OCI-LY7 (cell line): ENCODE measurements at regions not wholly inside any gene's neighbourhood (a gene's known extent, or its start where the extent isn't known, plus 50 kb on each side); places are given as distances from the start of the nearest gene placed in this dataset.

ENCODE experiments used
- BruUV-seq: library from RNA; stranded (reverse); fragments of 400-500 nt; replicated peaks from 2 replicates; lab custom pipeline; 2021; lab: Mats Ljungman, UMichigan
- CTCF ChIA-PET: fragments of 300-600 bp; sonication (Branson Sonifier 250); formaldehyde crosslinking; loops from one replicate; lab custom pipeline; 2022; ENCODE audit warnings: antibody characterized with exemption; ENCODE audit not compliant: unreplicated experiment; lab: Charles Lee
- POLR2A ChIA-PET: fragments of 300-600 bp; sonication (Branson Sonifier 250); formaldehyde crosslinking; loops from one replicate; lab custom pipeline; 2022; ENCODE audit warnings: antibody characterized with exemption; lab: Charles Lee
- DNase-seq: peaks from one replicate; pipeline ENCODE4 v3.0.0-alpha.2; 2015; ENCODE audit warnings: low spot score
- H2AFZ ChIP-seq: fragments of 200-600 bp; sonication (generic), shearing (Covaris generic); 2 replicates; pipeline ENCODE4 v1.6.1; 2014; ENCODE audit warnings: mild to moderate bottlenecking, antibody characterized with exemption, low read length, moderate library complexity
- H3K27ac ChIP-seq: fragments of 200-600 bp; sonication (generic); 2 replicates; pipeline ENCODE4 v1.5.1; 2014; ENCODE audit warnings: mixed run types, low read depth, mild to moderate bottlenecking, moderate library complexity, low read length, inconsistent platforms; ENCODE audit not compliant: poor library complexity, severe bottlenecking
- H3K36me3 ChIP-seq: fragments of 200-600 bp; sonication (generic); 2 replicates; pipeline ENCODE4 v1.6.1; 2014; ENCODE audit warnings: mild to moderate bottlenecking, antibody characterized with exemption, low read length, moderate library complexity, mixed read lengths; ENCODE audit not compliant: insufficient read depth
- H3K4me1 ChIP-seq: fragments of 200-600 bp; sonication (generic); 2 replicates; pipeline ENCODE4 v1.5.1; 2014; ENCODE audit warnings: mild to moderate bottlenecking, low read length; ENCODE audit not compliant: insufficient read depth, poor library complexity, severe bottlenecking
- H3K4me2 ChIP-seq: fragments of 200-600 bp; sonication (generic); 2 replicates; pipeline ENCODE4 v1.6.1; 2014; ENCODE audit warnings: mild to moderate bottlenecking, low read length
- H3K4me3 ChIP-seq: fragments of 200-600 bp; sonication (generic); 2 replicates; pipeline ENCODE4 v1.5.1; 2014; ENCODE audit warnings: mild to moderate bottlenecking, low read depth, low read length; ENCODE audit not compliant: poor library complexity, severe bottlenecking
- H3K79me2 ChIP-seq: fragments of 200-600 bp; sonication (generic); 2 replicates; pipeline ENCODE4 v1.6.1; 2016; ENCODE audit warnings: low read depth, mild to moderate bottlenecking, low read length, moderate library complexity, mixed read lengths; ENCODE audit not compliant: insufficient read depth
- H3K9me2 ChIP-seq: fragments of 200-600 bp; sonication (generic); 2 replicates; pipeline ENCODE4 v1.6.1; 2016; ENCODE audit warnings: mild to moderate bottlenecking, low read length, mixed read lengths; ENCODE audit not compliant: insufficient read depth
- H3K9me3 ChIP-seq: fragments of 200-600 bp; sonication (generic); 2 replicates; pipeline ENCODE4 v1.6.1; 2014; ENCODE audit warnings: mild to moderate bottlenecking, mixed run types, low read length, mixed read lengths
- H4K20me1 ChIP-seq: fragments of 200-600 bp; sonication (generic); 2 replicates; pipeline ENCODE4 v1.6.1; 2014; ENCODE audit warnings: mild to moderate bottlenecking, antibody characterized with exemption, low read length, moderate library complexity, mixed read lengths; ENCODE audit not compliant: insufficient read depth
- CTCF ChIP-seq: fragments of 200-600 bp; sonication (generic); conservative IDR thresholded peaks from 2 replicates; pipeline ENCODE4 v1.5.1; 2014; ENCODE audit warnings: mild to moderate bottlenecking, antibody characterized with exemption, low read length, moderate library complexity, mixed read lengths
- EZH2phosphoT487 ChIP-seq: fragments of 200-600 bp; sonication (generic); IDR thresholded peaks from 2 replicates; pipeline ENCODE4 v1.6.1; 2018; ENCODE audit warnings: low read depth, borderline replicate concordance, mild to moderate bottlenecking, mixed run types, antibody characterized with exemption, low read length, moderate library complexity, mixed read lengths
- intact Hi-C: fragments of 100-400 bp; cut with micrococcal nuclease; formaldehyde crosslinking; loops from one replicate; pipeline ENCODE4 v1.10.0; 2022; ENCODE audit not compliant: unreplicated experiment

DNA sequence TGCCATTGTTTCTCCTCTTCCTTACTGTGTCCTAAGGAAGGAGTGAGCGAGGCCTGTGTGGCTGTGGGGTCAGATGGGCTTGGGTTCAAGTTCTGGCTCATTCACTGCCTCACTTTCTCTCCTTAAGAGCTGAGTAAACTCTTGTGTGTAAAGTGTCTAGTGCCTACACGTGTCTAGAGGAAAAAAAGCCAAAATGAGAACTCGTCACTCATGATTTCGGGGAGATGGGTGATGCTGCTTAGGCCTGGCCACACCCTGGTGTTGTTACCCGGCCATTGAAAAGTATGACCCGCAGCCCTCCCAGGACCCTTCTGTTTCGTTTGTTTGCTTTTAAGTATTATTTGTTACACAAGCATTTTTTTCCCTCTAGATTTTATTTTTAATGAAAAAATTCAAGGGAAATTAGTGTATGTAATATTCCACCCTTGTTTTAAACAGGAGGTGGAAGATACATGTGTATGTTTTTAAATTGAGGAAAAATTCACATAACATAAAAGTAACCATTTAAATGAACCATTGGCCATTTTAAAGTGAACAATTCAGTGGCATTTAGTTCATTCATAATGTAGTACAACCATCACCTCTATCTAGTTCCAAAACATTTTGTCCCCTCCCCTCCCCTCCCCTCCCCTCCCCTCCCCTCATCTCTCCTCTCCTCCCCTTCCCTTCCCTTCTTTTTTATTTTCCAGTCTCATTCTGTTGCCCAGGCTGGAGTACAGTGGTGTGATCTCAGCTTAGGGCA is 71.0 kb downstream of the CEBPB start:
- no peak overlapping the region for H3K4me3 ChIP-seq
- DNase-seq: no peak
- CTCF ChIA-PET: no interaction called here
- no peak overlapping the region for H3K4me2 ChIP-seq
- no TSS peak for BruUV-seq
- no peaks in the 10 kb centered on the region for H3K9me2 ChIP-seq
- no peaks in the 10 kb centered on the region for H3K36me3 ChIP-seq
- H3K9me3 ChIP-seq: no peaks in the 10 kb centered on the region
- no peak overlapping the region for H3K27ac ChIP-seq
- H2AFZ ChIP-seq: no peak overlapping the region
- H3K79me2 ChIP-seq: no peaks in the 10 kb centered on the region
- TF ChIP-seq EZH2phosphoT487 (no peak), CTCF (no peak)
- no peaks in the 10 kb centered on the region for H3K4me1 ChIP-seq
- H4K20me1 ChIP-seq: no peaks in the 10 kb centered on the region
- POLR2A ChIA-PET: interaction anchor here (0.6 kb wide), 1 partner anchor 60 kb away, joined by 3 read pairs; no protein-coding TSS in a partner anchor
- intact Hi-C loops: no loop called here

DNA sequence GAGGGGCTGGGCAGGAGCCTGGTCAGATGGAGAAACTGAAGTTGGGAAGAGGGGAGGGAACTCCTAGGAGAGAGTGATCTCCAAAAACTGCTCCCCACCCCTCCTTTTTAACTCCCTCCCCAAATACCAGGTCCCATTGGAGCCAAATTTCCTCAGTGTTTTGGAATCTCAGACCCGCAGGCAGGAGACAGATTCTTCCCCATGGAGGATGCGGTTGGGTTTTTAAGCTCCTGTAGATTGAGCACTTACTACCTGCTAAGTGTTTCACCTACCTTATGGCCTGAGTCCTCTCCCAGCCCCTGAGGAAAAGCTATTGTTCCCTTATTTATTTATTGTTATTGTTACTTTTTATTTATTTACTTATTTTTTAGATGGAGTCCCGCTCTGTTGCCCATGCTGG is 73.2 kb downstream of the CEBPB start:
- no peaks in the 10 kb centered on the region for H3K36me3 ChIP-seq
- H3K79me2 ChIP-seq: no peaks in the 10 kb centered on the region
- H4K20me1 ChIP-seq: no peaks in the 10 kb centered on the region
- H3K9me2 ChIP-seq: no peaks in the 10 kb centered on the region
- DNase-seq: no peak
- no TSS peak for BruUV-seq
- ChIA-PET CTCF (no interaction called here), POLR2A (no interaction called here)
- no peak overlapping the region for H3K27ac ChIP-seq
- TF ChIP-seq CTCF (no peak), EZH2phosphoT487 (no peak)
- H3K4me3 ChIP-seq: no peak overlapping the region
- H3K4me2 ChIP-seq: no peak overlapping the region
- H3K9me3 ChIP-seq: no peaks in the 10 kb centered on the region
- intact Hi-C loops: no loop called here
- no peaks in the 10 kb centered on the region for H3K4me1 ChIP-seq
- H2AFZ ChIP-seq: no peak overlapping the region

DNA sequence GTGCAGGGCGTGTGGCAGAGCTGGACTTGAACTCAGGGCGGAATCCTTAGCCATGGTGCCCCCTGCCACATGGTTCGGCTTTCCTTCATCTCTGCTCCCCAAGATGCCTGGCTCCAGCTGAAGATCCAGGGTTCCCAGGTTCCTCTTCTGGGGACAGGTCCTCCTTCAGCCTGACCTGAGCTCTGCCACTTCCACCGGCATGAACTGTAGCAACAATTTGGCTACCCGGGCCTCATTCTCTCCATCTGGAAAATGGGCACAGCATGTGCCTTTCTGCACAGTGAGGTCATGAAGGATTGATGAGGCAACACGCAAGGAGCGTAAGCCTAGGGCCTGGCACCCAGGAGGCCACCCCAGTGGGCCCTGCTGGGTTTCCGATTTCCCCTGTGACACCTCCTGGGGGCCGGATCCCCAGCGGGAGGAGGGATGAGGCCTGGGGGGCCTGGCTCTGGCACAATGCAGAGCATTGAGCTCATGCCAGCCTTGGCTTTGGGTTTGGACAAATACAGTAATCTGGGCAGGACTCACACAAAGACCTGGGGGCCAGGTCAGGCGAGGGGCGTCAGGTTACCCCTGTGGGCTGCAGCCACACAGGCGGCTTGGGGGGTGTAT is 74.0 kb downstream of the CEBPB start:
- H3K4me2 ChIP-seq: no peak overlapping the region
- TF ChIP-seq EZH2phosphoT487 (no peak), CTCF (no peak)

More for the DNA sequence above, 74.0 kb downstream of the CEBPB start:
- H3K36me3 ChIP-seq: no peaks in the 10 kb centered on the region
- no peaks in the 10 kb centered on the region for H3K79me2 ChIP-seq
- DNase-seq: no peak
- H4K20me1 ChIP-seq: no peaks in the 10 kb centered on the region
- no peaks in the 10 kb centered on the region for H3K4me1 ChIP-seq
- no peaks in the 10 kb centered on the region for H3K9me3 ChIP-seq
- BruUV-seq: no TSS peak
- no peak overlapping the region for H3K27ac ChIP-seq
- intact Hi-C loops: no loop called here
- H3K4me3 ChIP-seq: no peak overlapping the region
- H2AFZ ChIP-seq: no peak overlapping the region
- ChIA-PET POLR2A (no interaction called here), CTCF (no interaction called here)
- H3K9me2 ChIP-seq: no peaks in the 10 kb centered on the region
